HL-60 (cell line): ENCODE measurements at regions not wholly inside any gene's neighbourhood (a gene's known extent, or its start where the extent isn't known, plus 50 kb on each side); places are given as distances from the start of the nearest gene placed in this dataset.

ENCODE experiments used
- DNase-seq, 2 experiments: peaks; one replicate each; pipeline ENCODE4 v3.0.0-alpha.2; 2010 to 2020; ENCODE audit warnings: low read depth in 1 of 2, low spot score in 1 of 2
- H3K27ac ChIP-seq: fragments of 250-450 bp; sonication (Bioruptor Pico); replicated peaks from 2 replicates; pipeline ENCODE4 v1.5.1; 2020; ENCODE audit warnings: mild to moderate bottlenecking, moderate library complexity
- H3K27me3 ChIP-seq: fragments of 250-450 bp; sonication (Bioruptor Pico); 2 replicates; pipeline ENCODE4 v1.5.1; 2021; ENCODE audit warnings: mild to moderate bottlenecking, moderate library complexity; ENCODE audit not compliant: insufficient read depth, poor library complexity, severe bottlenecking
- H3K4me3 ChIP-seq: replicated peaks from 2 replicates; pipeline ENCODE4 v1.5.1; 2011; ENCODE audit warnings: mild to moderate bottlenecking, control low read depth, low read length; ENCODE audit not compliant: insufficient read depth
- CTCF ChIP-seq: IDR thresholded peaks from one replicate; pipeline ENCODE4 v1.5.1; 2011; ENCODE audit warnings: low read length, control low read depth, inconsistent platforms; ENCODE audit not compliant: insufficient read depth
- GABPA ChIP-seq: IDR thresholded peaks from 2 replicates; pipeline ENCODE4 v1.6.1; 2012; ENCODE audit warnings: low read depth
- POLR2AphosphoS5 ChIP-seq: IDR thresholded peaks from 2 replicates; pipeline ENCODE4 v1.6.1; 2012; ENCODE audit warnings: low read depth
- REST ChIP-seq: IDR thresholded peaks from 2 replicates; pipeline ENCODE4 v1.6.1; 2012; ENCODE audit warnings: low read depth; ENCODE audit not compliant: insufficient replicate concordance
- SPI1 ChIP-seq: IDR thresholded peaks from 2 replicates; pipeline ENCODE4 v1.6.1; 2012; ENCODE audit warnings: low read depth, mild to moderate bottlenecking, borderline replicate concordance

- TF ChIP-seq REST (no peak), POLR2AphosphoS5 (no peak), SPI1 (no peak), GABPA (no peak), CTCF (no peak)
- Histone ChIP-seq H3K27me3 (no peaks in the 10 kb centered on the region), H3K4me3 (no peak overlapping the region), H3K27ac (no peak overlapping the region)
- no peak for DNase-seq
These were observed 307.2 kb downstream of the PPARGC1A start for GRCh38 chr4:23582671-23583070.

- no peaks in the 10 kb centered on the region for H3K27me3 ChIP-seq
- no peak overlapping the region for H3K27ac ChIP-seq
- TF ChIP-seq CTCF (no peak), SPI1 (no peak), POLR2AphosphoS5 (no peak), GABPA (no peak), REST (no peak)
These were observed 310.7 kb downstream of the PPARGC1A start for GRCh38 chr4:23579166-23579565.

GRCh38 chr4:23577398-23577797 is 312.4 kb downstream of the PPARGC1A start:
- DNase-seq: no peak
- no peak overlapping the region for H3K27ac ChIP-seq
- H3K27me3 ChIP-seq: no peaks in the 10 kb centered on the region

More at GRCh38 chr4:23579166-23579565, 310.7 kb downstream of the PPARGC1A start:
- no peak for DNase-seq
- no peak overlapping the region for H3K4me3 ChIP-seq

More at GRCh38 chr4:23577398-23577797, 312.4 kb downstream of the PPARGC1A start:
- no peak overlapping the region for H3K4me3 ChIP-seq
- TF ChIP-seq POLR2AphosphoS5 (no peak), SPI1 (no peak), GABPA (no peak), REST (no peak), CTCF (no peak)
